Astrocyte of the spinal cord (primary cell): ENCODE measurements at regions not wholly inside any gene's neighbourhood (a gene's known extent, or its start where the extent isn't known, plus 50 kb on each side); places are given as distances from the start of the nearest gene placed in this dataset.

Experiments used
- DNase-seq: peaks from one replicate; pipeline ENCODE4 v3.0.0; 2011; ENCODE audit warnings: low read depth, low spot score
- H3K4me3 ChIP-seq: 2 replicates; pipeline ENCODE4 v1.5.1; 2011; ENCODE audit warnings: low read depth, mild to moderate bottlenecking, low read length, moderate library complexity
- CTCF ChIP-seq: IDR thresholded peaks from 2 replicates; pipeline ENCODE4 v1.5.1; 2012; ENCODE audit warnings: low read depth, mild to moderate bottlenecking, low read length, inconsistent platforms
- in situ Hi-C: cut with HindIII; loops from 2 replicates; pipeline ENCODE4 v1.10.0; 2017; ENCODE audit warnings: low sequenced_read_pairs

- in situ Hi-C loops, result no loop called here
- H3K4me3 ChIP-seq, result no peak overlapping the region
- TF ChIP-seq CTCF, result no peak
- DNase-seq, result no peak
Observed at GRCh38 chr2:106709229-106709628, 176.7 kb downstream of the ST6GAL2 start.

- no peak overlapping the region for H3K4me3 ChIP-seq
- in situ Hi-C loops, result no loop called here
- no peak for DNase-seq
- no peak for TF ChIP-seq CTCF
Observed at GRCh38 chr2:106719222-106719621, 166.7 kb downstream of the ST6GAL2 start.

- DNase-seq, result no peak
- TF ChIP-seq CTCF, result no peak
- in situ Hi-C loops, result no loop called here
- H3K4me3 ChIP-seq, result no peak overlapping the region
Observed at GRCh38 chr2:106720026-106720425, 165.9 kb downstream of the ST6GAL2 start.

- no peak overlapping the region for H3K4me3 ChIP-seq
- no peak for TF ChIP-seq CTCF
- in situ Hi-C loops, result no loop called here
- DNase-seq, result no peak
Observed at GRCh38 chr2:106724301-106724794, 161.6 kb downstream of the ST6GAL2 start.

GRCh38 chr2:106734165-106734564, 151.8 kb downstream of the ST6GAL2 start:
- no peak for DNase-seq
- in situ Hi-C loops, result no loop called here
- no peak overlapping the region for H3K4me3 ChIP-seq

GRCh38 chr2:106735807-106736206, 150.2 kb downstream of the ST6GAL2 start:
- H3K4me3 ChIP-seq, result no peak overlapping the region
- no peak for TF ChIP-seq CTCF
- in situ Hi-C loops, result no loop called here
- no peak for DNase-seq

More at GRCh38 chr2:106734165-106734564, 151.8 kb downstream of the ST6GAL2 start:
- no peak for TF ChIP-seq CTCF

- in situ Hi-C loops, result no loop called here
- H3K4me3 ChIP-seq, result no peak overlapping the region
- TF ChIP-seq CTCF, result no peak
- no peak for DNase-seq
Observed at GRCh38 chr2:106736221-106736620, 149.7 kb downstream of the ST6GAL2 start.
